ENCODE measurements at regions not wholly inside any gene's neighbourhood (a gene's known extent, or its start where the extent isn't known, plus 50 kb on each side); places are given as distances from the start of the nearest gene placed in this dataset.

GRCh38 chr12:115815924-115816323, 461.6 kb downstream of the MED13L start:
- TF ChIP-seq, protein P1, sequence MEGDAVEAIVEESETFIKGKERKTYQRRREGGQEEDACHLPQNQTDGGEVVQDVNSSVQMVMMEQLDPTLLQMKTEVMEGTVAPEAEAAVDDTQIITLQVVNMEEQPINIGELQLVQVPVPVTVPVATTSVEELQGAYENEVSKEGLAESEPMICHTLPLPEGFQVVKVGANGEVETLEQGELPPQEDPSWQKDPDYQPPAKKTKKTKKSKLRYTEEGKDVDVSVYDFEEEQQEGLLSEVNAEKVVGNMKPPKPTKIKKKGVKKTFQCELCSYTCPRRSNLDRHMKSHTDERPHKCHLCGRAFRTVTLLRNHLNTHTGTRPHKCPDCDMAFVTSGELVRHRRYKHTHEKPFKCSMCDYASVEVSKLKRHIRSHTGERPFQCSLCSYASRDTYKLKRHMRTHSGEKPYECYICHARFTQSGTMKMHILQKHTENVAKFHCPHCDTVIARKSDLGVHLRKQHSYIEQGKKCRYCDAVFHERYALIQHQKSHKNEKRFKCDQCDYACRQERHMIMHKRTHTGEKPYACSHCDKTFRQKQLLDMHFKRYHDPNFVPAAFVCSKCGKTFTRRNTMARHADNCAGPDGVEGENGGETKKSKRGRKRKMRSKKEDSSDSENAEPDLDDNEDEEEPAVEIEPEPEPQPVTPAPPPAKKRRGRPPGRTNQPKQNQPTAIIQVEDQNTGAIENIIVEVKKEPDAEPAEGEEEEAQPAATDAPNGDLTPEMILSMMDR (IDR thresholded peaks at IDR 0.05; ENCODE audit: extremely low read depth, missing control alignments): no peak

DNA sequence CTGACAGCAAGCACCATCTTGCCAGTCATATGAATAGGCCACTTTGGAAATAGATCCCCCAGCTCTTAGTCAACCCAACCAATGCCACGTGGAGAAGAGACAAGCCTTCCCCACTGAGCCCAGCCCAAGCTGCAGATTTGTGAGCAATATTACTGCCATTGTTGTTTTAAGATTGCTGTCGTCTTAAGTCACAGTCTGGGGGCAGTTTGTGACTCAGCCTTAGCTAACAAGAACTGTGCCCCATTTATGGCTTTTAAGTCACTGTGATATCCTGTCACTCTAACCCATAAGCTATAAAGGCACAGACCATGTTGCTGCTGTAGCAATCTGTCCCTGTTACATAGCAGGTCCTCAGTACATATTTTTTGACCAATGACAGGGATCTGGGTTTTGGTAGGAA, 464.2 kb downstream of the MED13L start:
- TF ChIP-seq, protein P1 (IDR thresholded peaks at IDR 0.05; ENCODE audit: extremely low read depth, missing control alignments): no peak
- no peak for DNase-seq (ENCODE audit: low spot score)

More at GRCh38 chr12:115815924-115816323, 461.6 kb downstream of the MED13L start:
- no peak for DNase-seq (ENCODE audit: low spot score)

- TF ChIP-seq, protein P1 (IDR thresholded peaks at IDR 0.05; ENCODE audit: extremely low read depth, missing control alignments): no peak
- no peak for DNase-seq (ENCODE audit: low spot score)
Observed at GRCh38 chr12:115811929-115812328, 465.6 kb downstream of the MED13L start.

- no peak for DNase-seq (ENCODE audit: low spot score)
- TF ChIP-seq, protein P1 (IDR thresholded peaks at IDR 0.05; ENCODE audit: extremely low read depth, missing control alignments): no peak
Observed at GRCh38 chr12:115811045-115811444, 466.4 kb downstream of the MED13L start.

- TF ChIP-seq, protein P1 (IDR thresholded peaks at IDR 0.05; ENCODE audit: extremely low read depth, missing control alignments): no peak
- no peak for DNase-seq (ENCODE audit: low spot score)
Observed at GRCh38 chr12:115810122-115810901, 467.2 kb downstream of the MED13L start.

GRCh38 chr12:115806000-115806399, 471.5 kb downstream of the MED13L start:
- TF ChIP-seq, protein P1 (IDR thresholded peaks at IDR 0.05; ENCODE audit: extremely low read depth, missing control alignments): no peak
- no peak for DNase-seq (ENCODE audit: low spot score)

- TF ChIP-seq, protein P1 (IDR thresholded peaks at IDR 0.05; ENCODE audit: extremely low read depth, missing control alignments): no peak
- no peak for DNase-seq (ENCODE audit: low spot score)
Observed at GRCh38 chr12:115802767-115803166, 474.7 kb downstream of the MED13L start.

All from GM20000 (cell line).